Tibial artery (tissue), 4 donors: ENCODE measurements at regions not wholly inside any gene's neighbourhood (a gene's known extent, or its start where the extent isn't known, plus 50 kb on each side); places are given as distances from the start of the nearest gene placed in this dataset.

Experiments
- DNase-seq, 2 donors: peaks; one replicate each; pipeline ENCODE4 v3.0.0-alpha.2; 2019
- H3K27ac ChIP-seq, 2 donors: fragments of 200-600 bp; sonication (generic) in 1 of 2; 1 replicate in 1 of 2; 2 replicates in 1 of 2; pipeline ENCODE4 v1.5.1; 2018 to 2019; ENCODE audit warnings: mild to moderate bottlenecking in 1 of 2
- H3K27me3 ChIP-seq, 2 donors: fragments of 200-600 bp; sonication (generic) in 1 of 2; one replicate each; pipeline versions ENCODE4 v1.5.1 to v1.6.0; 2016 to 2019
- H3K36me3 ChIP-seq, 3 donors: fragments of 200-600 bp; sonication (generic) in 2 of 3; one replicate each; pipeline ENCODE4 v1.5.1; 2016 to 2019; ENCODE audit warnings: mild to moderate bottlenecking in 2 of 3
- H3K4me1 ChIP-seq, 4 donors: fragments of 200-600 bp; sonication (generic) in 2 of 4; 1 replicate in 3 of 4; 2 replicates in 1 of 4; pipeline ENCODE4 v1.5.1; 2016 to 2019
- H3K4me3 ChIP-seq, 2 donors: fragments of 200-600 bp; sonication (generic) in 1 of 2; 1 replicate in 1 of 2; 2 replicates in 1 of 2; pipeline ENCODE4 v1.5.1; 2018 to 2019; ENCODE audit warnings: mild to moderate bottlenecking in 2 of 2
- H3K9me3 ChIP-seq, 3 donors: fragments of 200-600 bp; sonication (generic) in 1 of 3; one replicate each; pipeline ENCODE4 v1.5.1; 2016 to 2019
- CTCF ChIP-seq, 2 experiments: fragments of 200-600 bp in 1 of 2; fragments of 450-650 bp in 1 of 2; IDR thresholded peaks; one replicate each; pipeline ENCODE4 v1.5.1; 2017 to 2019; ENCODE audit warnings: antibody characterized with exemption in 2 of 2, mild to moderate bottlenecking in 1 of 2, moderate library complexity in 1 of 2
- intact Hi-C: fragments of 100-400 bp; cut with DNase I; formaldehyde crosslinking; loops from one replicate; pipeline ENCODE4 v1.15.0; 2023; ENCODE audit warnings: low total_unique reads

- Histone ChIP-seq H3K27ac (no peak overlapping the region), H3K9me3 (no peaks in the 10 kb centered on the region), H3K4me1 (no peaks in the 10 kb centered on the region), H3K4me3 (no peak overlapping the region), H3K36me3 (no peaks in the 10 kb centered on the region), H3K27me3 (no peaks in the 10 kb centered on the region)
- intact Hi-C loops, result no loop called here
- no peak for DNase-seq
- no peak for TF ChIP-seq CTCF (IDR thresholded peaks at IDR 0.05)
These were observed 186.7 kb upstream of the NFIA start for GRCh38 chr1:60895701-60896100.

GRCh38 chr1:60895252-60895651 is 187.1 kb upstream of the NFIA start:
- no peak for TF ChIP-seq CTCF (IDR thresholded peaks at IDR 0.05)
- Histone ChIP-seq H3K27me3 (no peaks in the 10 kb centered on the region), H3K4me1 (no peaks in the 10 kb centered on the region), H3K9me3 (no peaks in the 10 kb centered on the region), H3K36me3 (no peaks in the 10 kb centered on the region), H3K4me3 (no peak overlapping the region), H3K27ac (no peak overlapping the region)
- intact Hi-C loops, result no loop called here
- no peak for DNase-seq

GRCh38 chr1:60894741-60895140 is 187.6 kb upstream of the NFIA start:
- Histone ChIP-seq H3K36me3 (no peaks in the 10 kb centered on the region), H3K9me3 (no peaks in the 10 kb centered on the region), H3K4me1 (no peaks in the 10 kb centered on the region), H3K4me3 (no peak overlapping the region), H3K27ac (no peak overlapping the region), H3K27me3 (no peaks in the 10 kb centered on the region)
- no peak for TF ChIP-seq CTCF (IDR thresholded peaks at IDR 0.05)
- no peak for DNase-seq
- intact Hi-C loops, result no loop called here

- no peaks in the 10 kb centered on the region for H3K9me3 ChIP-seq
- H3K36me3 ChIP-seq, result no peaks in the 10 kb centered on the region
- no peak overlapping the region for H3K4me3 ChIP-seq
- TF ChIP-seq CTCF (IDR thresholded peaks at IDR 0.05), result no peak
- no peak overlapping the region for H3K27ac ChIP-seq
- DNase-seq, result no peak
- H3K27me3 ChIP-seq, result no peaks in the 10 kb centered on the region
- no peaks in the 10 kb centered on the region for H3K4me1 ChIP-seq
- intact Hi-C loops, result no loop called here
These were observed 188.2 kb upstream of the NFIA start for GRCh38 chr1:60894130-60894529.

- TF ChIP-seq CTCF (IDR thresholded peaks at IDR 0.05), result no peak
- H3K9me3 ChIP-seq, result no peaks in the 10 kb centered on the region
- no peaks in the 10 kb centered on the region for H3K36me3 ChIP-seq
- H3K4me3 ChIP-seq, result no peak overlapping the region
- no peak for DNase-seq
- H3K27ac ChIP-seq, result no peak overlapping the region
- no peaks in the 10 kb centered on the region for H3K4me1 ChIP-seq
- intact Hi-C loops, result no loop called here
- H3K27me3 ChIP-seq, result no peaks in the 10 kb centered on the region
These were observed 189.0 kb upstream of the NFIA start for GRCh38 chr1:60893136-60893930.
